ENCODE measurements at regions not wholly inside any gene's neighbourhood (a gene's known extent, or its start where the extent isn't known, plus 50 kb on each side); places are given as distances from the start of the nearest gene placed in this dataset.

- TF ChIP-seq CTCF (conservative IDR thresholded peaks at IDR 0.05; ENCODE audit: low read depth, low read length) (no peak), EZH2 (IDR thresholded peaks at IDR 0.05; ENCODE audit: borderline replicate concordance, low read depth, low read length, poor library complexity, severe bottlenecking) (no peak)
Observed at GRCh38 chr10:3419719-3420495, 247.3 kb upstream of the PITRM1 start.

All from A673 (cell line).